A549 (cell line): ENCODE measurements at regions not wholly inside any gene's neighbourhood (a gene's known extent, or its start where the extent isn't known, plus 50 kb on each side); places are given as distances from the start of the nearest gene placed in this dataset.

Experiments used
- FOSB ChIP-seq: fragments of 250-450 bp; sonication (Bioruptor Pico); IDR thresholded peaks from 2 replicates; pipeline ENCODE4 v1.5.0; 2020; ENCODE audit warnings: mild to moderate bottlenecking, moderate library complexity
- MAFK ChIP-seq: fragments of 450-650 bp; IDR thresholded peaks from 2 replicates; pipeline ENCODE4 v1.6.1; 2014; ENCODE audit not compliant: partially characterized antibody
- MAZ ChIP-seq: fragments of 150-350 bp; IDR thresholded peaks from 2 replicates; pipeline ENCODE4 v1.6.1; 2014; ENCODE audit warnings: antibody characterized with exemption, low read depth, low read length, borderline replicate concordance
- MYC ChIP-seq: IDR thresholded peaks from 2 replicates; pipeline ENCODE4 v1.6.1; 2012; ENCODE audit warnings: mild to moderate bottlenecking, inconsistent platforms, low read length, improper control_type of control experiment, borderline replicate concordance
- NR3C1 ChIP-seq: fragments of >200 bp; sonication (Bioruptor Twin); formaldehyde crosslinking; IDR thresholded peaks from 3 replicates; pipeline ENCODE4 v1.6.1; 2017
- PHF8 ChIP-seq: fragments of 200-600 bp; sonication (generic); IDR thresholded peaks from 2 replicates; pipeline ENCODE4 v1.6.1; 2016; ENCODE audit warnings: low read depth, mild to moderate bottlenecking, antibody characterized with exemption, moderate library complexity, borderline replicate concordance
- POLR2A ChIP-seq: IDR thresholded peaks from 2 replicates; pipeline ENCODE4 v1.6.1; 2012; ENCODE audit warnings: mild to moderate bottlenecking, low read length
- RAD21 ChIP-seq, 2 experiments: fragments of >200 bp in 1 of 2; sonication (Bioruptor Twin) in 1 of 2; formaldehyde crosslinking in 1 of 2; IDR thresholded peaks in 1 of 2; conservative IDR thresholded peaks in 1 of 2; 2 replicates in 1 of 2; 3 replicates in 1 of 2; pipeline ENCODE4 v1.6.1; 2012 to 2018; ENCODE audit warnings: inconsistent platforms in 1 of 2
- RARB ChIP-seq: fragments of 250-450 bp; sonication (Bioruptor Pico); IDR thresholded peaks from 2 replicates; pipeline ENCODE4 v1.8.0; 2021; ENCODE audit warnings: mild to moderate bottlenecking, moderate library complexity
- RCOR1 ChIP-seq: fragments of 150-350 bp; IDR thresholded peaks from 2 replicates; pipeline ENCODE4 v1.6.1; 2014; ENCODE audit warnings: antibody characterized with exemption, low read length, low read depth
- TF ChIP-seq, protein P1 (sequence below): fragments of >200 bp; sonication (Bioruptor Twin); formaldehyde crosslinking; IDR thresholded peaks from 3 replicates; pipeline ENCODE4 v1.5.1; 2016
- TF ChIP-seq, protein P2 (sequence below): fragments of 150-350 bp; IDR thresholded peaks from 2 replicates; pipeline ENCODE4 v1.6.1; 2014; ENCODE audit warnings: low read depth, mild to moderate bottlenecking, low read length
- TF ChIP-seq, protein P3 (sequence below): fragments of 200-600 bp; sonication (generic); IDR thresholded peaks from 2 replicates; pipeline ENCODE4 v1.6.1; 2016; ENCODE audit warnings: antibody characterized with exemption, mild to moderate bottlenecking, moderate library complexity
- TF ChIP-seq, protein P4 (sequence below): fragments of 450-650 bp; IDR thresholded peaks from 2 replicates; pipeline ENCODE4 v1.6.1; 2014; ENCODE audit warnings: antibody characterized with exemption

DNA sequence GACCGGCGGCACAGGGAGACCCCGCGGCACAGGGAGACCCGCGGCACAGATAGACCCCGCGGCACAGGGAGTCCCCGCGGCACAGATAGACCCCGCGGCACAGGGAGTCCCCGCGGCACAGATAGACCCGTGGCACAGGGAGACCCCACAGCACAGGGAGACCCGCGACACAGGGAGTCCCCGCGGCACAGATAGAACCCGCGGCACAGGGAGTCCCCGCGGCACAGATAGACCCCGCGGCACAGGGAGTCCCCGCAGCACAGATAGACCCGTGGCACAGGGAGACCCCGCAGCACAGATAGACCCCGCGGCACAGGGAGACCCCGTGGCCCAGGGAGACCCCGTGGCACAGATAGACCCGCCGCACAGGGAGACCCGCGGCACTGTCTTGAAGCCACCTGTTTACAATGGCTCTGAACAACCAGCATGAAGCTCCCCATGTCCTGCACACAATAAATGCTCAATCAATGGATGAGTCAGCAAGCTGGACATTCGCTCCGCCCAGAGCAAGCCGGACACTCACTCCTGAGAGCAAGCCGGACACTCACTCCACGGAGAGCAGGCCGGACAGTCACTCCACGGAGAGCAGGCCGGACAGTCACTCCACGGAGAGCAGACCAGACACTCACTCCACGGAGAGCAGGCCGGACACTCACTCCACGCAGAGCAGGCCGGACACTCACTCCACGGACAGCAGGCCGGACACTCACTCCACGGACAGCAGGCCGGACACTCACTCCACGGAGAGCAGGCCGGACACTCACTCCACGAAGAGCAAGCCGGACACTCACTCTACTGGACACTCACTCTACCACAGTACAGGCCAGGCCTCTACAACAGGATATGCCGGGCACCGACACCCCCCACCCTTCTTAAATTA lies 121.9 kb downstream of the RFLNA start:
- TF ChIP-seq, protein P1, sequence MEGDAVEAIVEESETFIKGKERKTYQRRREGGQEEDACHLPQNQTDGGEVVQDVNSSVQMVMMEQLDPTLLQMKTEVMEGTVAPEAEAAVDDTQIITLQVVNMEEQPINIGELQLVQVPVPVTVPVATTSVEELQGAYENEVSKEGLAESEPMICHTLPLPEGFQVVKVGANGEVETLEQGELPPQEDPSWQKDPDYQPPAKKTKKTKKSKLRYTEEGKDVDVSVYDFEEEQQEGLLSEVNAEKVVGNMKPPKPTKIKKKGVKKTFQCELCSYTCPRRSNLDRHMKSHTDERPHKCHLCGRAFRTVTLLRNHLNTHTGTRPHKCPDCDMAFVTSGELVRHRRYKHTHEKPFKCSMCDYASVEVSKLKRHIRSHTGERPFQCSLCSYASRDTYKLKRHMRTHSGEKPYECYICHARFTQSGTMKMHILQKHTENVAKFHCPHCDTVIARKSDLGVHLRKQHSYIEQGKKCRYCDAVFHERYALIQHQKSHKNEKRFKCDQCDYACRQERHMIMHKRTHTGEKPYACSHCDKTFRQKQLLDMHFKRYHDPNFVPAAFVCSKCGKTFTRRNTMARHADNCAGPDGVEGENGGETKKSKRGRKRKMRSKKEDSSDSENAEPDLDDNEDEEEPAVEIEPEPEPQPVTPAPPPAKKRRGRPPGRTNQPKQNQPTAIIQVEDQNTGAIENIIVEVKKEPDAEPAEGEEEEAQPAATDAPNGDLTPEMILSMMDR, result no peak
- TF ChIP-seq, protein P2, sequence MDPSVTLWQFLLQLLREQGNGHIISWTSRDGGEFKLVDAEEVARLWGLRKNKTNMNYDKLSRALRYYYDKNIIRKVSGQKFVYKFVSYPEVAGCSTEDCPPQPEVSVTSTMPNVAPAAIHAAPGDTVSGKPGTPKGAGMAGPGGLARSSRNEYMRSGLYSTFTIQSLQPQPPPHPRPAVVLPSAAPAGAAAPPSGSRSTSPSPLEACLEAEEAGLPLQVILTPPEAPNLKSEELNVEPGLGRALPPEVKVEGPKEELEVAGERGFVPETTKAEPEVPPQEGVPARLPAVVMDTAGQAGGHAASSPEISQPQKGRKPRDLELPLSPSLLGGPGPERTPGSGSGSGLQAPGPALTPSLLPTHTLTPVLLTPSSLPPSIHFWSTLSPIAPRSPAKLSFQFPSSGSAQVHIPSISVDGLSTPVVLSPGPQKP, result no peak
- no peak for TF ChIP-seq MAZ
- no peak for TF ChIP-seq FOSB (CRISPR knock-in tag)
- TF ChIP-seq NR3C1, result no peak
- no peak for TF ChIP-seq MAFK
- TF ChIP-seq POLR2A, result no peak
- TF ChIP-seq PHF8, result no peak
- TF ChIP-seq, protein P3, sequence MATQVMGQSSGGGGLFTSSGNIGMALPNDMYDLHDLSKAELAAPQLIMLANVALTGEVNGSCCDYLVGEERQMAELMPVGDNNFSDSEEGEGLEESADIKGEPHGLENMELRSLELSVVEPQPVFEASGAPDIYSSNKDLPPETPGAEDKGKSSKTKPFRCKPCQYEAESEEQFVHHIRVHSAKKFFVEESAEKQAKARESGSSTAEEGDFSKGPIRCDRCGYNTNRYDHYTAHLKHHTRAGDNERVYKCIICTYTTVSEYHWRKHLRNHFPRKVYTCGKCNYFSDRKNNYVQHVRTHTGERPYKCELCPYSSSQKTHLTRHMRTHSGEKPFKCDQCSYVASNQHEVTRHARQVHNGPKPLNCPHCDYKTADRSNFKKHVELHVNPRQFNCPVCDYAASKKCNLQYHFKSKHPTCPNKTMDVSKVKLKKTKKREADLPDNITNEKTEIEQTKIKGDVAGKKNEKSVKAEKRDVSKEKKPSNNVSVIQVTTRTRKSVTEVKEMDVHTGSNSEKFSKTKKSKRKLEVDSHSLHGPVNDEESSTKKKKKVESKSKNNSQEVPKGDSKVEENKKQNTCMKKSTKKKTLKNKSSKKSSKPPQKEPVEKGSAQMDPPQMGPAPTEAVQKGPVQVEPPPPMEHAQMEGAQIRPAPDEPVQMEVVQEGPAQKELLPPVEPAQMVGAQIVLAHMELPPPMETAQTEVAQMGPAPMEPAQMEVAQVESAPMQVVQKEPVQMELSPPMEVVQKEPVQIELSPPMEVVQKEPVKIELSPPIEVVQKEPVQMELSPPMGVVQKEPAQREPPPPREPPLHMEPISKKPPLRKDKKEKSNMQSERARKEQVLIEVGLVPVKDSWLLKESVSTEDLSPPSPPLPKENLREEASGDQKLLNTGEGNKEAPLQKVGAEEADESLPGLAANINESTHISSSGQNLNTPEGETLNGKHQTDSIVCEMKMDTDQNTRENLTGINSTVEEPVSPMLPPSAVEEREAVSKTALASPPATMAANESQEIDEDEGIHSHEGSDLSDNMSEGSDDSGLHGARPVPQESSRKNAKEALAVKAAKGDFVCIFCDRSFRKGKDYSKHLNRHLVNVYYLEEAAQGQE, result no peak
- no peak for TF ChIP-seq RCOR1
- no peak for TF ChIP-seq MYC
- TF ChIP-seq, protein P4, sequence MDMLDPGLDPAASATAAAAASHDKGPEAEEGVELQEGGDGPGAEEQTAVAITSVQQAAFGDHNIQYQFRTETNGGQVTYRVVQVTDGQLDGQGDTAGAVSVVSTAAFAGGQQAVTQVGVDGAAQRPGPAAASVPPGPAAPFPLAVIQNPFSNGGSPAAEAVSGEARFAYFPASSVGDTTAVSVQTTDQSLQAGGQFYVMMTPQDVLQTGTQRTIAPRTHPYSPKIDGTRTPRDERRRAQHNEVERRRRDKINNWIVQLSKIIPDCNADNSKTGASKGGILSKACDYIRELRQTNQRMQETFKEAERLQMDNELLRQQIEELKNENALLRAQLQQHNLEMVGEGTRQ, result no peak
- TF ChIP-seq RAD21 (conservative IDR thresholded peaks at IDR 0.05 in 1 of 2, IDR thresholded peaks at IDR 0.05 in 1 of 2), result no peak
- no peak for TF ChIP-seq RARB (CRISPR knock-in tag)
